ENCODE measurements at regions not wholly inside any gene's neighbourhood (a gene's known extent, or its start where the extent isn't known, plus 50 kb on each side); places are given as distances from the start of the nearest gene placed in this dataset.

GRCh38 chr5:36355516-36355915 is 53.8 kb upstream of the RANBP3L start:
- no peak overlapping the region for H2AFZ ChIP-seq (ENCODE audit: control insufficient read depth, low read depth, low read length)
- no peak overlapping the region for H3K27ac ChIP-seq (ENCODE audit: control insufficient read depth, insufficient read depth)
- BruUV-seq (replicated peaks): no TSS peak
- ChIA-PET SMC1A (ENCODE audit: uncharacterized antibody, unreplicated experiment) (no interaction called here), RAD21 (ENCODE audit: unreplicated experiment) (no interaction called here), CTCF (no interaction called here), POLR2A (no interaction called here)
- no peak overlapping the region for H3K4me3 ChIP-seq
- WGBS (ENCODE audit: insufficient coverage, insufficient replicate concordance, low lambda C conversion rate, missing lambda C conversion rate): 92% methylated on average over 1 of the region's 1 CpG
- TF ChIP-seq TCF7 (IDR thresholded peaks at IDR 0.05; ENCODE audit: borderline replicate concordance) (no peak), KLF5 (IDR thresholded peaks at IDR 0.05; ENCODE audit: partially characterized antibody) (no peak), RUNX3 (IDR thresholded peaks at IDR 0.05; ENCODE audit: low read length) (no peak), SPI1 (IDR thresholded peaks at IDR 0.05; ENCODE audit: borderline replicate concordance, insufficient read depth, low read depth, low read length) (no peak), ASH2L (IDR thresholded peaks at IDR 0.05; ENCODE audit: borderline replicate concordance, low read depth) (no peak), POLR2AphosphoS2 (IDR thresholded peaks at IDR 0.05; ENCODE audit: low read depth, low read length) (no peak), BACH1 (IDR thresholded peaks at IDR 0.05; ENCODE audit: borderline replicate concordance) (no peak), IRF5 (IDR thresholded peaks at IDR 0.05; ENCODE audit: borderline replicate concordance) (no peak), NRF1 (conservative IDR thresholded peaks at IDR 0.05; ENCODE audit: low read depth, low read length) (no peak), E4F1 (IDR thresholded peaks at IDR 0.05; ENCODE audit: borderline replicate concordance, partially characterized antibody) (no peak)
- H3K9me3 ChIP-seq (replicated peaks; ENCODE audit: control insufficient read depth, insufficient read depth, low read length): no peaks in the 10 kb centered on the region
- no peaks in the 10 kb centered on the region for H4K20me1 ChIP-seq (ENCODE audit: control insufficient read depth, insufficient read depth)
- in situ Hi-C loops (cut with MboI): no loop called here
- H3K79me2 ChIP-seq (ENCODE audit: control insufficient read depth, insufficient read depth, low read length): no peaks in the 10 kb centered on the region
- no peaks in the 10 kb centered on the region; the same call in 1 of the 2 replicates for H3K4me1 ChIP-seq (ENCODE audit: control insufficient read depth, insufficient read depth, low read length)
- no peak for FAIRE-seq
- H3K27me3 ChIP-seq (replicated peaks in 1 of 2; ENCODE audit: control insufficient read depth in 2 of 2, insufficient read depth in 2 of 2, low read length in 1 of 2): no peaks in the 10 kb centered on the region
- no peak for ATAC-seq
- no peak for DNase-seq (ENCODE audit: low read depth, low spot score)
- H3K9ac ChIP-seq (ENCODE audit: control insufficient read depth, insufficient read depth, low read length): no peak overlapping the region
- intact Hi-C loops (cut with micrococcal nuclease; ENCODE audit: unreplicated experiment): no loop called here
- no peak overlapping the region for H3K4me2 ChIP-seq (ENCODE audit: control insufficient read depth, insufficient read depth)
- no peaks in the 10 kb centered on the region for H3K36me3 ChIP-seq (ENCODE audit: control insufficient read depth in 2 of 2, insufficient read depth in 2 of 2, low read length in 1 of 2)
